Aorta (tissue), 5 donors: ENCODE measurements at regions not wholly inside any gene's neighbourhood (a gene's known extent, or its start where the extent isn't known, plus 50 kb on each side); places are given as distances from the start of the nearest gene placed in this dataset.

Experiments
- ATAC-seq: fragments of 200-7000 bp; cut with Tn5 transposase; one replicate; pipeline ENCODE4 v1.9.1; 2022; ENCODE audit warnings: moderate library complexity; ENCODE audit not compliant: low FRiP score
- DNase-seq, 2 donors: peaks; one replicate each; pipeline ENCODE4 v3.0.0-alpha.2; 2020
- H3K27ac ChIP-seq, 2 donors: one replicate each; pipeline ENCODE4 v1.5.1; 2013; ENCODE audit warnings: low read length in 2 of 2, mild to moderate bottlenecking in 2 of 2, moderate library complexity in 2 of 2, control low read depth in 1 of 2, inconsistent platforms in 1 of 2, low read depth in 1 of 2
- H3K27me3 ChIP-seq, 2 donors: one replicate each; pipeline ENCODE4 v1.6.1; 2013; ENCODE audit warnings: control low read depth in 1 of 2, low read length in 1 of 2, mild to moderate bottlenecking in 1 of 2, moderate library complexity in 1 of 2; ENCODE audit not compliant: insufficient read depth in 2 of 2, control insufficient read depth in 1 of 2
- H3K36me3 ChIP-seq, 2 donors: one replicate each; pipeline ENCODE4 v1.6.1; 2013; ENCODE audit warnings: control low read depth in 1 of 2, low read length in 1 of 2, mild to moderate bottlenecking in 1 of 2; ENCODE audit not compliant: insufficient read depth in 2 of 2, control insufficient read depth in 1 of 2
- H3K4me1 ChIP-seq, 2 donors: one replicate each; pipeline ENCODE4 v1.6.1; 2013; ENCODE audit warnings: low read length in 2 of 2, control low read depth in 1 of 2, mild to moderate bottlenecking in 1 of 2, moderate library complexity in 1 of 2; ENCODE audit not compliant: insufficient read depth in 2 of 2, control insufficient read depth in 1 of 2
- H3K4me3 ChIP-seq, 2 donors: one replicate each; pipeline ENCODE4 v1.5.1; 2013; ENCODE audit warnings: low read length in 2 of 2, control low read depth in 1 of 2, mild to moderate bottlenecking in 1 of 2
- H3K9me3 ChIP-seq: one replicate; pipeline ENCODE4 v1.6.1; 2013; ENCODE audit warnings: mild to moderate bottlenecking, low read length; ENCODE audit not compliant: control insufficient read depth
- WGBS, 2 donors: extraction: QIAGEN DNeasy Blood & Tissue Kit; methylation state at CpG; one replicate each; pipeline ENCODE4 v1.1.7; 2013; 5-methylcytosine and 5-hydroxymethylcytosine counted together
- intact Hi-C, 2 donors: fragments of 100-400 bp; cut with DNase I; formaldehyde crosslinking; loops; one replicate each; pipeline versions ENCODE4 v1.14.2 to v1.15.0; 2022
- donor health status: healthy with polysubstance abuse.
- donor health status: Bipolar disorder and iron deficiency.
- donor health status: DM: no; HTN: no; CAD: no.
- donor health status: DM: no; HTN: no; CAD: no.
- donor health status: DM: yes; HTN: yes; CAD: no.

DNA sequence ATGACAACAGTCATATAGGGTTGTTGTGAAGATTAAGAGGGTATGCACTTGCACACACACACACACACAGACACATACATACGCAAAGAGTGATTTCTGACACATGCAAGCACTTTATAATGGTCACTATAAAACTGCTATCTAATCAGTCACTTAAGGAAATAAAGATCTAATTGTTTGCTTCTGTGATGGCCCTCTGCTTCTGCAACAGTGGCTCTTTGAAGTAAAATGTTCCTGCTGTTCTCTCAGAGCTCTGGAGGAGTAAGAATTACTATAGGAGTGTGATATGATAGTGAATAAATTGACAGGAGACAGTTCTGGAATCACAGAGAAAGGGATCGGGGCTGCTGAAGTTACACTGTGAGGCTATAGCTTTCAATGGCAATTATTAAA, 494.5 kb upstream of the B3GALT2 start:
- Histone ChIP-seq H3K4me3 (no peak overlapping the region), H3K9me3 (no peaks in the 10 kb centered on the region), H3K36me3 (no peaks in the 10 kb centered on the region), H3K4me1 (peaks cover 0 to 4% of the 10 kb centered on the region in 2 donors), H3K27me3 (no peaks in the 10 kb centered on the region), H3K27ac (no peak overlapping the region)
- no peak for DNase-seq
- WGBS, 2 donors: 44 to 96% methylated on average over 2 of the region's 2 CpGs
- ATAC-seq: no peak
- intact Hi-C loops: no loop called here

- ATAC-seq (no peak), DNase-seq (no peak)
- 2 to 8% methylated on average over 1 of the region's 1 CpG for WGBS, 2 donors
- H3K4me1 ChIP-seq: peaks cover 0 to 4% of the 10 kb centered on the region in 2 donors
- no peaks in the 10 kb centered on the region for H3K27me3 ChIP-seq
- intact Hi-C loops: no loop called here
- H3K9me3 ChIP-seq: no peaks in the 10 kb centered on the region
- H3K36me3 ChIP-seq: no peaks in the 10 kb centered on the region
- H3K27ac ChIP-seq: no peak overlapping the region
- H3K4me3 ChIP-seq: no peak overlapping the region
Observed at GRCh38 chr1:193680247-193680923, 494.0 kb upstream of the B3GALT2 start.

GRCh38 chr1:193677874-193678273, 491.5 kb upstream of the B3GALT2 start:
- peaks cover 0 to 4% of the 10 kb centered on the region in 2 donors for H3K4me1 ChIP-seq
- no peak for DNase-seq
- no peak overlapping the region for H3K27ac ChIP-seq
- no peaks in the 10 kb centered on the region for H3K36me3 ChIP-seq
- WGBS, 2 donors: 65 to 67% methylated on average over 3 of the region's 3 CpGs
- no peaks in the 10 kb centered on the region for H3K27me3 ChIP-seq
- intact Hi-C loops: no loop called here
- H3K4me3 ChIP-seq: no peak overlapping the region
- ATAC-seq: no peak
- H3K9me3 ChIP-seq: no peaks in the 10 kb centered on the region

DNA sequence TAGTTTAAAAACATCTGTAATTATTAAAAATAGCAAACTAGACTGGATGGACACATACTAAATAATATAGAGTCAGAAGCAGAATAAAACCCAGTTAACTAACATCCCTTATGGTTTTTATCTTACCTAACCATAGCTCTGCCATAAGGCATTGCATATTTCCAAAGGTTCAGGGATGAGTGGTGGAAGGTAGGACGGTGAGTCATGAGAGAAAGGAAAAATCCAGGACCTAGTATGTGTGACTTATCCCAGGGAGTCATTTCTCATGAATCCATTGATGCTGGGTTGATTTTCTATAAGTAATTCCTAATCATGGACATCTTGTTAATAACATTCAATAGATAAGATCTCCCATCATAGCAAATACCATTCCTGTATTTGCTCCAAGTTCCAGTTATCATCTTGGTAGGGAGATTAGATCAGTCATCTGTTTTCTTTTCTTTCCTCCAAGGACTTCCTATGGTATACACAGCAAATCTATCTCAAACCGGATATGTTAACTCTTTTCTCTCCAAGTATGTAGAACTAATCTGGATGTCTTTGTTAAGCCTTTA, 490.7 kb upstream of the B3GALT2 start:
- DNase-seq (no peak), ATAC-seq (no peak)
- Histone ChIP-seq H3K27ac (no peak overlapping the region), H3K36me3 (no peaks in the 10 kb centered on the region), H3K4me3 (no peak overlapping the region), H3K4me1 (peaks cover 0 to 4% of the 10 kb centered on the region in 2 donors), H3K9me3 (no peaks in the 10 kb centered on the region), H3K27me3 (no peaks in the 10 kb centered on the region)
- intact Hi-C loops: no loop called here
- WGBS, 2 donors: 61 to 79% methylated on average over 2 of the region's 2 CpGs

DNA sequence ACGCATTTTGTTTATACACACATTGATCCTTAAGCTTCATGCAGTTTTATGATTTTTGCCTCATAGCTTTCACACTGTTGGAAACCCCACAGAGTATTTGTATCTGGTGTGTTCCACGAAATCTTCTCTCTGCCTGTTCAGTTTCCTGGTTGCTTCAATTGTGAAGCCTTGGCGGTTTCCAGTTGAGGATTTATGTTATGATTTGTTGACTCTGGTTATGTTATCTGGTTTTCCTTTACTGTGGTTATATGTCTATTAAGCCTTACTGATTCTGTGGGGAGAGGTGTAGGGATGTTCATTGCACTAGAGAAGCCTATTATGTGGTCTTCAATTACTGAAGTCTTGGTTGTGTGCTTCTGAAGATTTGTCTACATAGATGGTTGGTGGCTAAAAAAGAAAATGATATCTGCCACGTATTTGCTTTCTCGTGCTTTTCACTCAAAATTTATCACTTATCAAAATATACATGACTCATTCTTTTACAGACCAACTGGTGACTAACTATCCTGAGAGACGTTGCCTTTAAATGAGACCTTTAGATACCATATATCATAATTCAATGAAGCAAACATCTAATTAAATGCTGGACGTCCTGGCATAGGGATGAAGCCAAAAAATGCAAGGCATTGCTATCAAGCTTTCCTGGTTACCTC, 488.0 kb upstream of the B3GALT2 start:
- Histone ChIP-seq H3K27ac (no peak overlapping the region), H3K9me3 (no peaks in the 10 kb centered on the region), H3K27me3 (no peaks in the 10 kb centered on the region), H3K36me3 (no peaks in the 10 kb centered on the region), H3K4me3 (no peak overlapping the region), H3K4me1 (no peaks in the 10 kb centered on the region)
- ATAC-seq (no peak), DNase-seq (no peak)
- 39 to 41% methylated on average over 7 of the region's 7 CpGs for WGBS, 2 donors
- intact Hi-C loops: no loop called here

DNA sequence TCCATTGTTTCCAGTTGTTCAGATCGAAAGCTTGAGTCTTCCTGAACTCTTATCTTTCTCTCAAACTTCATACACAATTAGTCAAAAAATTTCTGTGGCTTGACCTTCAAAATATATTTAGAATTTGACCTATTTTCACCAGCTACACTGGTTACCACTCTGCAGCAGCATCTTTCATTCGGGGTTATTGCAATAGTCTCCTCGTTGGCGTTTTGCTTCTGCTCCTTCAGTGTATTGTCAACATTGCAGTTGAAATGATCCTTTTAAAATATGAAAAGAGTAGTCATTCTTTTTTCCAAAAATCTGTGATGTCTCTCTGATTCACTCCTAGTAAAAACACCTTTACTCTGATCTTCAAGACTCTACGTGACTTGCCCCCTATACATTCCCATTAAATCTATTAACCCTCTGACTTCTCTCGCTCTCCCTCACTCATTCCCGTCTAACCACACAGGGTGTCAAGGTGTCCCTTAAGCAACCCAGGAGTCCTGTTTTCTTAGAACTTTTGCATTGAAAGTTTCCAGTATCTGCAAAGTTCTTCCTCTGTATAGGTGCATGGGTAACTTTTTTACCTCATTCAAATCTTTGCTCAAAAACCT, 480.2 kb upstream of the B3GALT2 start:
- intact Hi-C loops: no loop called here
- no peaks in the 10 kb centered on the region for H3K27me3 ChIP-seq
- H3K36me3 ChIP-seq: no peaks in the 10 kb centered on the region
- DNase-seq (no peak), ATAC-seq (no peak)
- WGBS, 2 donors: 91% methylated on average over 7 of the region's 7 CpGs
- peaks cover 0 to under 1% of the 10 kb centered on the region in 2 donors for H3K4me1 ChIP-seq
- H3K9me3 ChIP-seq: no peaks in the 10 kb centered on the region
- no peak overlapping the region for H3K4me3 ChIP-seq
- no peak overlapping the region for H3K27ac ChIP-seq

DNA sequence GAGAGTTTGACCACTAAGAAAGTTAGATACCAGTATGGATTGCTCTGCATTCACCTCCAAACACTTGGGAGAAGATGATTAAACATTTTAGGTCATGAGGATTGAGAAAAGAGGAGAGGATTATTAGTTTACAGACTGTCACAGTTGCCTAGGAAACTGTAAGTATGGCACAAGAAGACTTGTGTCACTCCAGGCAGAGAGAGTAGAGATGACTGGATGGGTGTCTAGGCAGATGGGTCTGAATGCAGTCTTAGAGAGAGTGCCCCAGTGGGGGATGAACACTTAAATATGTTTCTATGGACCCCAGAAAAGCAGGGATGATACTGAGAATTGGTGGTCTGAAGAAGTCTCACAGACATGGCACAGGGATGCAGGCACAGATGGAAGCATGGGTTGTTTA, 477.6 kb upstream of the B3GALT2 start:
- DNase-seq: no peak
- Histone ChIP-seq H3K4me3 (no peak overlapping the region), H3K36me3 (no peaks in the 10 kb centered on the region), H3K4me1 (peaks cover 2 to 5% of the 10 kb centered on the region in 2 donors), H3K9me3 (no peaks in the 10 kb centered on the region), H3K27me3 (no peaks in the 10 kb centered on the region), H3K27ac (no peak overlapping the region)
- intact Hi-C loops: no loop called here
- ATAC-seq: no peak

- DNase-seq: no peak
- Histone ChIP-seq H3K4me1 (peaks cover 2 to 8% of the 10 kb centered on the region in 2 donors), H3K9me3 (no peaks in the 10 kb centered on the region), H3K27me3 (no peaks in the 10 kb centered on the region), H3K36me3 (no peaks in the 10 kb centered on the region), H3K4me3 (no peak overlapping the region), H3K27ac (no peak overlapping the region)
- WGBS, 2 donors: 92 to 97% methylated on average over 2 of the region's 2 CpGs
- intact Hi-C loops: no loop called here
- no peak for ATAC-seq
Observed at GRCh38 chr1:193662030-193662429, 475.6 kb upstream of the B3GALT2 start.

GRCh38 chr1:193661385-193661784, 475.0 kb upstream of the B3GALT2 start:
- DNase-seq (no peak), ATAC-seq (no peak)
- no peaks in the 10 kb centered on the region for H3K9me3 ChIP-seq
- no peaks in the 10 kb centered on the region for H3K36me3 ChIP-seq
- H3K4me1 ChIP-seq: peaks cover 2 to 8% of the 10 kb centered on the region in 2 donors
- no peak overlapping the region for H3K27ac ChIP-seq
- H3K4me3 ChIP-seq: no peak overlapping the region
- no peaks in the 10 kb centered on the region for H3K27me3 ChIP-seq
- intact Hi-C loops: no loop called here
- 10 to 11% methylated on average over 1 of the region's 1 CpG for WGBS, 2 donors
